Glutamatergic neuron (in vitro differentiated cells): ENCODE measurements at regions not wholly inside any gene's neighbourhood (a gene's known extent, or its start where the extent isn't known, plus 50 kb on each side); places are given as distances from the start of the nearest gene placed in this dataset.

Experiments
- DNase-seq: peaks from one replicate; pipeline ENCODE4 v3.0.0; 2022
- H3K27ac Mint-ChIP-seq: one replicate; pipeline ENCODE4 v1.8.0; 2020; ENCODE audit warnings: mild to moderate bottlenecking, mixed read lengths, inconsistent platforms; ENCODE audit not compliant: unreplicated experiment
- H3K27me3 Mint-ChIP-seq: one replicate; pipeline ENCODE4 v1.8.0; 2020; ENCODE audit warnings: mild to moderate bottlenecking, moderate library complexity, mixed read lengths, inconsistent platforms; ENCODE audit not compliant: unreplicated experiment
- H3K36me3 Mint-ChIP-seq: one replicate; pipeline ENCODE4 v1.8.0; 2020; ENCODE audit warnings: mild to moderate bottlenecking, mixed read lengths, inconsistent platforms; ENCODE audit not compliant: unreplicated experiment
- H3K4me1 Mint-ChIP-seq: one replicate; pipeline ENCODE4 v1.8.0; 2020; ENCODE audit warnings: mild to moderate bottlenecking, low read depth, mixed read lengths, inconsistent platforms; ENCODE audit not compliant: unreplicated experiment
- H3K4me3 Mint-ChIP-seq: one replicate; pipeline ENCODE4 v1.8.0; 2020; ENCODE audit warnings: mild to moderate bottlenecking, mixed read lengths, inconsistent platforms; ENCODE audit not compliant: unreplicated experiment
- H3K9me3 Mint-ChIP-seq: one replicate; pipeline ENCODE4 v1.8.0; 2020; ENCODE audit warnings: mild to moderate bottlenecking, moderate library complexity, mixed read lengths, inconsistent platforms; ENCODE audit not compliant: unreplicated experiment
- TF ChIP-seq, protein P1 (sequence below): fragments of 200-600 bp; sonication (generic); IDR thresholded peaks from one replicate; pipeline ENCODE4 v1.5.0; 2021; ENCODE audit not compliant: partially characterized antibody, unreplicated experiment

DNA sequence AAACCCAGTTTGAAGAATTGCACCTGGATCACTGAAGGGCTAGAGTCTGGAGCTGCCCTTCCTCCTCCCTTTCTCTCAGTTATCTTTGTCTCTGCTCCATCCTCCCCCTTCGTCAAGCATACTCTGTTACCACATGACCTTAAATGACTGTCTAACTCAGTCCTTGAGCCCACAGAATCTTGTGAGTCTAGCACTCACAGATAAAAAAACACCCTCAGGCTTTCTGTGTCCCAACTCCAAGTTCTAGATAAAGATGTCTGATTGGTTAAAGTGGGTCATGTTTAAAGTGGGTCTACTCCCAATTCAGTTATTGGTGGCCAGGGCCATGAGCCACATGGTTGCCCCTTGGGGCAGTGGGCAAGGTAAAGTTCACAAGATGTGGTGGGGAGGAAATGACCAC lies 53.5 kb upstream of the CYP1B1 start:
- Mint-ChIP-seq H3K36me3 (peaks cover 14% of the 10 kb centered on the region), H3K4me3 (no peak overlapping the region), H3K4me1 (no peaks in the 10 kb centered on the region), H3K27me3 (peaks cover 1% of the 10 kb centered on the region), H3K27ac (no peak overlapping the region), H3K9me3 (peaks cover 5% of the 10 kb centered on the region)
- TF ChIP-seq, protein P1, sequence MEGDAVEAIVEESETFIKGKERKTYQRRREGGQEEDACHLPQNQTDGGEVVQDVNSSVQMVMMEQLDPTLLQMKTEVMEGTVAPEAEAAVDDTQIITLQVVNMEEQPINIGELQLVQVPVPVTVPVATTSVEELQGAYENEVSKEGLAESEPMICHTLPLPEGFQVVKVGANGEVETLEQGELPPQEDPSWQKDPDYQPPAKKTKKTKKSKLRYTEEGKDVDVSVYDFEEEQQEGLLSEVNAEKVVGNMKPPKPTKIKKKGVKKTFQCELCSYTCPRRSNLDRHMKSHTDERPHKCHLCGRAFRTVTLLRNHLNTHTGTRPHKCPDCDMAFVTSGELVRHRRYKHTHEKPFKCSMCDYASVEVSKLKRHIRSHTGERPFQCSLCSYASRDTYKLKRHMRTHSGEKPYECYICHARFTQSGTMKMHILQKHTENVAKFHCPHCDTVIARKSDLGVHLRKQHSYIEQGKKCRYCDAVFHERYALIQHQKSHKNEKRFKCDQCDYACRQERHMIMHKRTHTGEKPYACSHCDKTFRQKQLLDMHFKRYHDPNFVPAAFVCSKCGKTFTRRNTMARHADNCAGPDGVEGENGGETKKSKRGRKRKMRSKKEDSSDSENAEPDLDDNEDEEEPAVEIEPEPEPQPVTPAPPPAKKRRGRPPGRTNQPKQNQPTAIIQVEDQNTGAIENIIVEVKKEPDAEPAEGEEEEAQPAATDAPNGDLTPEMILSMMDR: no peak
- no peak for DNase-seq

DNA sequence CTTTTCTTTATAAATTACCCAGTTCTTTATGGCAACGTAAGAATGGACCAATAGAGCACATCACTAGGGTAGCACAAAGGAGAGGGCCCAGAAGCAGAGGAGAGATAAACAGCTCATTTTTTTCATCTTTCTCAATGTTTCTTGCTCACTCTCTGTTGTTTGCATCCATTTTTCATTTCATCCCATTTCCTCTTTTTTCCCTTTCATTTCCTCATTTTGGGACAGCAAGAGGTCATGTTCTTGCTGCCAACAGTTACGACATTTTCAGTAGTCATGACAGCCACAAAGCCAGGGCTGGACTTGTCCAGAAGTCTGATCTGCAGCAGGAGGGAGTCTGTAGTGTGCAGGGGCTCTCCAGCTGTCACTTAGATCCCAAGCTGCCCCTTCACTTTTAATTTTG lies 52.7 kb upstream of the CYP1B1 start:
- Mint-ChIP-seq H3K9me3 (peaks cover 5% of the 10 kb centered on the region), H3K4me1 (no peaks in the 10 kb centered on the region), H3K27ac (no peak overlapping the region), H3K36me3 (peaks cover 14% of the 10 kb centered on the region), H3K4me3 (no peak overlapping the region), H3K27me3 (peaks cover 1% of the 10 kb centered on the region)
- TF ChIP-seq, protein P1: no peak
- no peak for DNase-seq

DNA sequence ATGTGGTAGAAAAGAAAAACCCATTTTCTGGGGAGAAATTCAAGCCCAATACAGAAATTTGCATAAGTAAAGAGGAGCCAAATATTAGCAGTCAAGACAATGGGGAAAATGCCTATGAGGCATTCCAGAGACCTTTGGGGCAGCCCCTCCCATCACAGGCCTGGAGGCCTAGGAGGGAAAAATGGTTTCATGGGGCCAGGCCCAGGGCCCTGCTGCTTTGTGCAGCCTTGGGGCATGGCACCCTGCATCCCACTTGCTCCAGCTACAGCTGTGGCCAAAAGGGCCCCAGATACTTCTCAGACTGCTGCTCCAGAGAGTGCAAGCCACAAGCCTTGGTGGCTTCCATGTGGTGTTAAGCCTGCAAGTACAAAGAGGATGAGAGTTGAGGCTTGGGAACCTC lies 51.3 kb upstream of the CYP1B1 start:
- H3K36me3 Mint-ChIP-seq: peaks cover 14% of the 10 kb centered on the region
- DNase-seq: no peak
- H3K4me3 Mint-ChIP-seq: no peak overlapping the region
- no peaks in the 10 kb centered on the region for H3K4me1 Mint-ChIP-seq
- H3K27me3 Mint-ChIP-seq: peaks cover 1% of the 10 kb centered on the region
- H3K9me3 Mint-ChIP-seq: peaks cover 5% of the 10 kb centered on the region
- TF ChIP-seq, protein P1: no peak
- H3K27ac Mint-ChIP-seq: no peak overlapping the region

DNA sequence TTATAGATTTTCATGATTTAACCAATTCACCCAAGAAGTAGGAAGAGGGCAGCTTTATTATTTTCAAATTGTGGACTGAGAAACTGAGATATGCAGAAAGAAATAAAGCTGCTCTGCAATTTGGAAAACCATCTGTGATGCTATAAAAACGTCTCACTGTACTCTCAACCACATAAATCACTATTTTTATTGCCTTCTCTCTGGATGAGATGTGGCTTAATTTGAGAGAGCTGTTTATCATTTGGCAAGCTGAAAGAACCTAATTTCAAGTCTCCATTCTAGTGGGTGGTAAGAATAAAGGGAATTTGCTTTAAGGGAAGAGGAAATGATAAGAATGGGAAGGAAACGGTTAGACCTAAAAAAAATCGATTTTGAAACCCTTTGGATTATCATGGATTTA lies 49.9 kb upstream of the CYP1B1 start:
- peaks cover 5% of the 10 kb centered on the region for H3K9me3 Mint-ChIP-seq
- H3K27ac Mint-ChIP-seq: no peak overlapping the region
- no peaks in the 10 kb centered on the region for H3K4me1 Mint-ChIP-seq
- H3K36me3 Mint-ChIP-seq: peaks cover 14% of the 10 kb centered on the region
- no peak overlapping the region for H3K4me3 Mint-ChIP-seq
- no peak for DNase-seq
- TF ChIP-seq, protein P1: no peak
- peaks cover 1% of the 10 kb centered on the region for H3K27me3 Mint-ChIP-seq
